NCI-H82 (cell line): ENCODE measurements at regions not wholly inside any gene's neighbourhood (a gene's known extent, or its start where the extent isn't known, plus 50 kb on each side); places are given as distances from the start of the nearest gene placed in this dataset.
"Not testable (repeated sequence)": the region's sequence is repeated elsewhere in the genome, so short reads cannot be mapped to it uniquely, and the experiment has no call there.

Experiments
- DNase-seq: peaks from one replicate; lab custom pipeline; 2025; lab: John Stamatoyannopoulos, UW

DNA sequence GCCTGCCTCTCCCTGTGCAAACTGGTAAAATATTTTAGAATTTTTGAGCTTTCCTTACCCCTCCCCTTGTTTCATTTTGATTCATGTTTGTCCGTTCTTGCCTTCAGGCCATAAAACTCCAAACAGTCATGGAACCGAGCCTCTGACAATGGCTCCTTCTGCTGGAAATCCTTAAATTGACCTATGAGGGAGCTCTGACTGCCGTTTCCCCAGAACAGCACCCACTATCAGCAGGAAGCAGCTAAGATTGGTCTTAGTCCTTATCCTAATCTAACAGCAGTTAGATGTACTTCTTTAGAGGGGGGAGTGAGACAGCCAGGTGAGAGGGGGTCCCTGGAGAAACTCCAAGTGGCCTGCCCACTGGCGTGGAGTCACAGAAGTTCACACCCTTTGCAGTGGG, 106.7 kb downstream of the FAM174A start:
- no peak for DNase-seq

DNA sequence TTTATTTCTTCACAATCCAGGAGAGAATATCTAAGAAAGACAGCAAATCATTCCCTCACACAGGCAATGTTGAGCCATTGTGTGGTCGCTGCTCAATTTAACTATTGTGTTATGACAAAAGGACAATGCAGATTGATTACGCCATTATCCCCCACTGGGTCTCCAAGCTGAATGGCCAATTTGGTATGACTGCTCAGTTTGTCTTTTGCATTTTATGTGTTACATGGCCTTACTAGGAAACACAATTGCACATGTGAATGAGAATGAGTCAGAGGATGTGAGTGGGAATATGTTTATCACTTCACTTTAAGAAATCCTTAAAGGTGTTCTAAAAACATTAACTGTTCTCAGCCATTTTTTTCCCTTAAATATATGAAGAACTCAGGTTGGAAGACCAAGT, 108.3 kb downstream of the FAM174A start:
- no peak for DNase-seq

DNA sequence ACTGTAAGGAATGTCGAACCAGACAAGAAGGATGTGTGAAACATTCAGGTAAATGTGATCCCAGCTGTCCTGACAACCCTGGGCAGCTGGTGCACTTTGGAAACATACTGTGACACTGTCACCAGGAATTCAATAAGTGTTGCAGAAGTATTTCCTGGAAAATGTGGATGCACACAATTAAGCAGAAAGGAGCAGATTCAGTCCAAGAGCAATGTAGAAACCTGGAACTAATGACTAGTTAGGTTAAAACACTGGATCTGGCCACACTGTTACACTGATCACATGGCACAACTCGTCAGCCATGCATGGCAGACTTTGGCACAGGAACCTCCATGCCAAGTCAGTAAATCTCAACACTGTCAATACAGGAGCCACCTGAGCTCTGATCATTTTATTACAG, 109.0 kb downstream of the FAM174A start:
- no peak for DNase-seq

- DNase-seq: no peak
Measured at GRCh38 chr5:100644776-100645175, 109.6 kb downstream of the FAM174A start.

GRCh38 chr5:100646011-100646410, 110.8 kb downstream of the FAM174A start:
- no peak for DNase-seq

- no peak for DNase-seq
Measured at GRCh38 chr5:100646691-100647090, 111.5 kb downstream of the FAM174A start.

- DNase-seq: peak; percentile 53
Measured at GRCh38 chr5:100647461-100648230, 112.5 kb downstream of the FAM174A start.

DNA sequence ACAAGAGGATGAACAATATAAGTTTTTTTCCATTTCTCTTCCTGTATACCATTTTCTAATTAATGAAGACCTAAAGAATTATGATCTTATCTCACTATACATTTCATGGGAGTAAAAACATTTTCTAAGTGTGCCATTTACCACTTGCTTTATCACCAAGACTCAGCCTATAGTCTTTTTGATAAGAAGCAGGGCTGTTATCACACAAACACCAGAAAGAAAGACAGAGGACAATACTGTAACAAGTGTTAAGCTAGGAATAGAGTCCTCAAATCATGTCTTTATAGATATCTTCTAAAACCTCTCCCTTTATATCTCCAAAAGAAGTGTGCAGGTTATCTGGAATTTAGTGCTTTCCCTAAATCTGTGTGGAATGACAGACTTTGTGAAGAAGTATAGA, 119.7 kb downstream of the FAM174A start:
- DNase-seq: no peak

- DNase-seq: not testable (repeated sequence)
Measured at GRCh38 chr5:100656771-100657170, 121.6 kb downstream of the FAM174A start.

DNA sequence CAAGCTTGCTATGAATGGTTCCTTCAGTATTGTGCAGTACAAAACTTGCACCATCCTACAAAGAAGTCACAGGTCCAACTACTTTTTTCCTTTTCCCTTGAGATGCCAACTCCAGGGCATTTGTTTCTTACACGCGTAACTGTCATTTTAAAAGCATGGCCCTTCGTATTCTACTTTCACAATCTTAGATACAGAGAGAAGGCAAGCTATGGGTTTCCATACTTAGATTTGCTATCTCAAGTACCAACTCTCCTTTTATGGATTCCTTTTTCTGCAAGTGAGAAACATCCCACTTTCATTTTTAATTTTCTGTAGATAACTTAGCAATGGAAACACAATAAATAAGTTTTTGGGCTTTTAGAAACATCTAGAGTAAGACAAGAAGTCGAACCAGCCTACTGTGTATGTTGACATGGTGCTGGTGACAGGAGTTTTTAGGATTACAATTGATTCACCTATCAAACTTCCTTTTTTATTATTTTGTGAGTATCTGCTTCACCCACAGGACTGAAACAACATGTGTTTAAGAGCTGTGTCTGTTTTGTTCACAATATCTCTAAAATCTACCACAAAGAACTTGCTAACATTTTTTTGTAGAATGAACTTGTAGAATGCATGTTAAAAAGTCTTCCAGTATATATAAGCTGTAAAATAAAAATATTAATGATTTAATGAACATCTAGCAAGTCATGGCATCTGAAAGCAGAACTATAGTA, 124.1 kb downstream of the FAM174A start:
- DNase-seq: no peak

DNA sequence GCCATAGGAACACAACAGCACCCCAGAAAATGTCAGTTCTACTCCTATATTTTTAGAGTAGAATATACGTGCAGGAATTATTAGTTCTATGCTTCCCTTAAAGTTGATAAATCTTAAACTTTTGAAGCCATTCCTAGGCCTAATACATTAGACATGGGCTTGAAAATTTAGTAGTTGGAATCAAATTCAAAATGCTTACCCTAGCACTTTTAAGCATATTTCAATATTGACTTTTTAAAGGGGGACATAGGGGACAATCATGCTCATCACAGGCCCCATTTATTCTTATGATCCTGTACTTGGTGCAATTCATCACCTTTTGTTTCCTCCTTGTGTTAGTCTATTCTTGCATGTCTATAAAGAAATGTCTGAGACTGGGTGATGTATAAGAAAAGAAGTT, 129.0 kb downstream of the FAM174A start:
- no peak for DNase-seq

DNA sequence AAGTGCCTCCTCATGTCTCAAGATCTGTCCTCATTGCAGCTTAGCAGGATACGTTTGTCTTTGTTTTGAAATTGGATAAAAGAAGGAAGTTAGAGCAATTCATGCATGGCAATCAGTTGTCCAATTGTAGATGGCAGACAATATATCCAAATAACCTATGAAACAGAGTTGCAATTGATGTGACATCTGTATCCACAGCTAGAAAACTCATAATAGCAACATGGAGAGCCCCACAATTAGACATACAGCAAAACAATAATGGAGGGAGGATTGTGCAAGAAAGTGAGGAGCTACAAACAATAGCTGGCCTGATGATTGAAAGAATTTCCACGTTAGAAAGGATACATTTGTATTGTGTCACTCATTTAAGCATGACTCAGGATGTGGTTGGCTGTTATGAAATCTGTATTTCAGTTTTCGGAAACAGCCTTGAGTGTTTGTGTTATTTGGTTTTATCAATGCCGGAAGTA, 132.0 kb downstream of the FAM174A start:
- DNase-seq: no peak

GRCh38 chr5:100668511-100668910, 133.3 kb downstream of the FAM174A start:
- no peak for DNase-seq

DNA sequence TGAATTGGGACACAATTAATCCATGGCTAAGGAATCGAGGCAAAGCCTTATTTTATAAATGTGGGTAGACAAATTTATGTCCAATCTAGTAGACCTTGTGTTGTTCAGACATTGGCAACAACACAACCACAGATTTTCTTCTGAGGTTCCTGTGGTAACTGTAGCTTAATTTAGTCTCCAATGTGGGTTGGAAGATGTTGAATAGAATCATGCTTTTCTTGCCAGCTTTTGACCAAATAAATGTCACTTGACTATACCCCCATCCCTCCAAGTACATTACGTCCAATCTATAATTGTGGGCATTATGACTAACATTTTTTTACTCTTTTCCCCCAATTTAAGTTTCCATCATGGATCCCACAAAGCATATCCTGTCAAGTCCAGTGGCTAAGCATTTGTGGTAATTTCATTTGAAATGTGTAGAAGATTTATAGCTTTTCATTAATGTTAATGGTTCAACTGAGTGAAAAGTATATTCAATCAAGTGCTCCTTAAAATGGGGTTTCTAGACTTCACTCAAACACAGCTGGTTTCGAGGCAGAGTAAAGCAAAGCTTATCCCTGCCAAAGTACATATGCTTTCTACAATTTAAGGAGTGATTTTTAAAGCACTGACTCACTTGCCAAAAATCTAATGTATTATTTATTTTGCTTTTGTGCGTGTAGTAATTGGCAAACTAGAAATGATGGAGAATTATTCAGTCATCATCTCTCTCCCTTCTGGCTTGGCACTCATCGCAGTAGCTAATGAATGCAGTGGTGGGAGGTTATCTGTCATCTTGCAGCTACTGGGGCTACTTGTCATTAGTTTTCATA, 141.8 kb downstream of the FAM174A start:
- DNase-seq: no peak

- DNase-seq: no peak
Measured at GRCh38 chr5:100682625-100683024, 147.5 kb downstream of the FAM174A start.

DNA sequence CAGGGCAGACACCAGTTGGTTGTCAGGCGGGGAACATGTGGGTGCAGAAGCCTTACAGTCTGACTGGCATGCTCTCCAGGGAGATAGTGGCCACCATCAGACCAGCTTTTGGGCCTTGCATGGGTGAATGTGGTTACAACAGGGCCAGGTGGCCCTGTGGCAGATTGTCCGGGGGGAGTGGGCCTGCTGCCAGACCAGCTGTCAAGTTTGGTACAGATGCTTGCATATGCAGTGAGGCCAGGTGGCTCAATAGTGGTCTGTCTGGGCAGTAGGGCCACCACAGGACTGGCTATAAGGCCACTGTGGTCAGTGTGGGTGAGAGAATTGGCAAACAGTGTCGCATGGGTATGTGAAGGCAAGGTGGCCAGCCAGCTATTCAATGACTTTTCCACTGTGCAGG, 148.7 kb downstream of the FAM174A start:
- no peak for DNase-seq

- not testable (repeated sequence) for DNase-seq
Measured at GRCh38 chr5:100685122-100685521, 149.9 kb downstream of the FAM174A start.

DNA sequence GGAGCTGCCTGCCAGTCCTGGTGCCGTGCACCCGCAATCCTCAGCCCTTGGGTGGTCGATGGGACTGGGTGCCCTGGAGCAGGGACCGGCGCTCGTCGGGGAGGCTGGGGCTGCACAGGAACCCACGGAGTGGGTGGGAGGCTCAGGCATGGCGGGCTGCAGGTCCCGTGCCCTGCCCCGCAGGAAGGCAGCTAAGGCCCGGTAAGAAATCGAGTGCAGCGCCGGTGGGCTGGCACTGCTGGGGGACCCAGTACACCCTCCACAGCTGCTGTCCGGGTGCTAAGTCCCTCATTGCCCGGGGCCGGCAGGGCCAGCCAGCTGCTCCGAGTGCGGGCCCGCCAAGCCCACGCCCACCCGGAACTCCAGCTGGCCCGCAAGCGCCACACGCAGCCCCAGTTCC, 153.7 kb downstream of the FAM174A start:
- not testable (repeated sequence) for DNase-seq

DNA sequence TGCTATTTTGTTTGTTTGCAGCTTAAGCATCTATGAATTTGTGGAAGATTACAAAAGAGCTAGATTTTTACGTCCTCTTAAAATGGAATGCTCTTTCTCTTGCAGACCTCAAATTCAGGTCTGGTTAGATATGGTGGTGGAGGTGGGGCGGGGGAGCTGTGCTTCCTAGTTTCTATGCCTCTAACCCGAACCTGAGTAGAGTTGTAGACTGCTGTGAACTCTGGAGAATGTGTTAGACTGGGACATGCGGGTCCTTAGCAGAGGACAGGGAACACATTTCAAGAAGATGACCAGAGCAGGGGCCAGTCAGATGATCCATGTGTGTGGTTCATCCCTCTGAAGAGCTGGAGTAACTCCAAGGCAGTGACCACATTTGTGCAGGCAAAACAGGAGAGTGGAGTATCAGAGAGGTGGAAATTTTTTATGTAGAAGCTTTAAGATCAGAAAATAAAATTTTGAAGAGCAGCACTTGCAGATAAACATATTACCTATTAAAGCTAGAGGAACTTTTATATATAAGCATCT, 154.9 kb downstream of the FAM174A start:
- DNase-seq: no peak

GRCh38 chr5:100691085-100691484, 155.9 kb downstream of the FAM174A start:
- no peak for DNase-seq

GRCh38 chr5:100691548-100691947, 156.4 kb downstream of the FAM174A start:
- DNase-seq: no peak

GRCh38 chr5:100693481-100693880, 158.3 kb downstream of the FAM174A start:
- DNase-seq: no peak
